Dendritic cell treated with granulocyte-macrophage colony-stimulating factor and Interleukin-4, amounts not matched to agents 40 ng/mL and 50 ng/mL, for 4 days (primary cell): ENCODE measurements at regions not wholly inside any gene's neighbourhood (a gene's known extent, or its start where the extent isn't known, plus 50 kb on each side); places are given as distances from the start of the nearest gene placed in this dataset.

Source experiments
- H3K27ac Mint-ChIP-seq: one replicate; pipeline ENCODE4 v1.8.0; 2022; ENCODE audit warnings: mild to moderate bottlenecking, mixed read lengths
- H3K27me3 Mint-ChIP-seq: one replicate; pipeline ENCODE4 v1.8.0; 2022; ENCODE audit warnings: mild to moderate bottlenecking, mixed read lengths
- H3K36me3 Mint-ChIP-seq: one replicate; pipeline ENCODE4 v1.8.0; 2022; ENCODE audit warnings: low read depth, mixed read lengths
- H3K4me1 Mint-ChIP-seq: one replicate; pipeline ENCODE4 v1.8.0; 2022; ENCODE audit warnings: low read depth, mixed read lengths
- H3K4me3 Mint-ChIP-seq: one replicate; pipeline ENCODE4 v1.8.0; 2022; ENCODE audit warnings: mild to moderate bottlenecking, moderate library complexity, mixed read lengths
- H3K9me3 Mint-ChIP-seq: one replicate; pipeline ENCODE4 v1.8.0; 2022; ENCODE audit warnings: mixed read lengths
- intact Hi-C: fragments of 100-400 bp; cut with micrococcal nuclease; formaldehyde crosslinking; loops from one replicate; pipeline ENCODE4 v1.15.0; 2022

DNA sequence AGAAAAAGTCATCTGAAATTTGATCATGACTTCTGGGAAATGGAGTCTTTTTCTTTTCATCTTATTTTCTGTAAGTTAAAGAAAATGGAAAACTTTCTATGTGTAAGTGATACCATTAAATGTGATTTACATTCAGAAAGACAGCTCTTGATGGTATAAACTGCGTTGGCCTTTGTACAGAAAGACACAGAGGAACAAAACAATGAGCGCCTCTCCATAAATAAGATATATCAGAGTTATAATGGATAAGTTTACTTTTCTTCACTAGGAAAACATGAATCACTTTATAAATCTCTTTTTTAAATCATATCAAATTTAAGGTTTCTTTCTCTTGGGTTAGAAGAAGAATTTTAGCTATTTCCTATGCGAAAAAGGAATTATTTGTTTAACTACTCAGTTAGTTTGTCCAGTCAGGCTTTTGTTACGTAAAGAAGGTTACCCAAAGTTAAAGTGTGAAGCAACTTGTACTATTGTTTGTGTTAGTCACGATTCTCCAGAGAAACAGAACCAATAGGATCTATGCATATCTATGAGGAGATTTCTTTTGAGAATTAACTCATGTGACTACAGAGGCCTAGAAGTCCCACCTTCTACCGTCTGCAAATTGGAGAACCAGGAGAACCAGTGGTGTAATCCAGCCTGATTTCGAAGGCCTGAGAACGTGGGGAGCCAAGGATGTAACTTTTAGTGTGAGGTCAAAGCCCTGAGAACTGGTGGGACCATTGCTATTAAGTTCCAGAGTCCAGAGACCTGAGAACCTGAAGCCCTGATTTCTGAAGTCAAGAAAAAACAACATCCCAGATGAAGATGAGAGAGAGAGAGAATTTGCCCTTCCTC lies 295.4 kb upstream of the KCNJ16 start:
- Mint-ChIP-seq H3K36me3 (no peaks in the 10 kb centered on the region), H3K4me3 (no peak overlapping the region), H3K9me3 (peaks cover 2% of the 10 kb centered on the region), H3K4me1 (peaks cover 11% of the 10 kb centered on the region), H3K27me3 (peaks cover 2% of the 10 kb centered on the region), H3K27ac (no peak overlapping the region)
- intact Hi-C loops: no loop called here

GRCh38 chr17:69783865-69784264 lies 291.2 kb upstream of the KCNJ16 start:
- Mint-ChIP-seq H3K27me3 (no peaks in the 10 kb centered on the region), H3K36me3 (no peaks in the 10 kb centered on the region), H3K4me3 (no peak overlapping the region), H3K9me3 (peaks cover 17% of the 10 kb centered on the region), H3K4me1 (no peaks in the 10 kb centered on the region), H3K27ac (no peak overlapping the region)
- intact Hi-C loops: no loop called here

DNA sequence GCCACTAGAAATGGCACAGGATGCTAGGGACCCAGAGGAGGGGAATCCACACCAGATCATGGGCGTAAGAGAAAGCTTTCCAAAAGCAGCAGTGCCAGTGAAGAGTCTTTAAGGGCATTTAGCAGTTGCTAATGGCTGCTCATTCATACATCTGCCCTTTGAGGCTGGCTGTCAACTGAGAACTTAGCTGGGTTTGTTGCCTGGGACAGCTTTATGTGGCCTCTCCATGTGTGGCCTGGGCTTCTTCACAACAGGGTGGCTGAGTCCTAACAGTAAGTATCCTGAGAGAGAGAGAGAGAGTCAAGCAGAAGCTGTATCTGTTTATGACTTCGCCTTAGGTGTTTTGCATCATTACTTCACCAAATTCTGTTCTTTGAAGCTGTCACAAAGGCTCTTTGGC lies 286.1 kb upstream of the KCNJ16 start:
- no peaks in the 10 kb centered on the region for H3K4me1 Mint-ChIP-seq
- H3K36me3 Mint-ChIP-seq: no peaks in the 10 kb centered on the region
- H3K27ac Mint-ChIP-seq: no peak overlapping the region
- H3K27me3 Mint-ChIP-seq: no peaks in the 10 kb centered on the region
- intact Hi-C loops: no loop called here
- H3K4me3 Mint-ChIP-seq: no peak overlapping the region
- peaks cover 22% of the 10 kb centered on the region for H3K9me3 Mint-ChIP-seq

GRCh38 chr17:69796078-69796477 lies 278.9 kb upstream of the KCNJ16 start:
- no peaks in the 10 kb centered on the region for H3K27me3 Mint-ChIP-seq
- no peak overlapping the region for H3K4me3 Mint-ChIP-seq
- no peaks in the 10 kb centered on the region for H3K4me1 Mint-ChIP-seq
- intact Hi-C loops: no loop called here
- H3K27ac Mint-ChIP-seq: no peak overlapping the region
- no peaks in the 10 kb centered on the region for H3K36me3 Mint-ChIP-seq
- peaks cover 39% of the 10 kb centered on the region for H3K9me3 Mint-ChIP-seq

- Mint-ChIP-seq H3K9me3 (peaks cover 33% of the 10 kb centered on the region), H3K27me3 (no peaks in the 10 kb centered on the region), H3K36me3 (no peaks in the 10 kb centered on the region), H3K27ac (no peak overlapping the region), H3K4me3 (no peak overlapping the region), H3K4me1 (no peaks in the 10 kb centered on the region)
- intact Hi-C loops: no loop called here
Measured at GRCh38 chr17:69800870-69801269, 274.2 kb upstream of the KCNJ16 start.

- no peaks in the 10 kb centered on the region for H3K27me3 Mint-ChIP-seq
- H3K4me3 Mint-ChIP-seq: no peak overlapping the region
- H3K4me1 Mint-ChIP-seq: no peaks in the 10 kb centered on the region
- intact Hi-C loops: no loop called here
- peaks cover 33% of the 10 kb centered on the region for H3K9me3 Mint-ChIP-seq
- no peaks in the 10 kb centered on the region for H3K36me3 Mint-ChIP-seq
- no peak overlapping the region for H3K27ac Mint-ChIP-seq
Measured at GRCh38 chr17:69801368-69801767, 273.7 kb upstream of the KCNJ16 start.

DNA sequence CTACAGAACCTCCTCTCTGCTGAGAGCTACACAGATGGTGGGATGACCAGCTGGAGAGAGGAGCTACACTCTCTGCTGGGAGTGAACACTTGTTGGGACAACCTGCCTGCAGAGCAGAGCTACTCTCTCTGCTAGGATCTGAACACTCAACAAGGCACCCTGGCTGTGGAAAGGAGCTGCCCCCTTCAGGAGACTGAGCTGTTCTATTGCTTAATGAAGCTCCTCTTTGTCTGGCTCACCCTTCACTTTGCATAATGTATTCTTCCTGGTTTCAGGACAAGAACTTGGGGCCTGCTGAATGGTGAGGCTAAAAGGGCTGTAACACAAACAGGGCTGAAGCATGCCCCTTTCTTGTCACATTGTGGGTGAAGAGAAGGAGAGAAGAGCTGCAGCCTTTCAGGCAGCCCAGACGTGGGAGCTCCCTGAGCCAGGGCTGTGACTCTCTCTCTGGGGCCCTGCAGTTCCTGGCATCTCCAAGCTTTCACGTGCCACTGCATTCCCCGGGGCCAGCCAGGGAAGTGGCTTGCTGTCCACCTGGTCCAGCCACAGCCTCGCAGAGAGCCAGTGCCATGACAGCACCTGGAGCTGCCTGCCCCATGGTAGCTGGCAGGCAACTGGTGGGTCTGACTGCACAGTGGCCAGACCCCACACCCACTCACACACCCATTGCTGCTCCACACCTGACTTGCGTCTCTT lies 272.8 kb upstream of the KCNJ16 start:
- H3K36me3 Mint-ChIP-seq: no peaks in the 10 kb centered on the region
- no peaks in the 10 kb centered on the region for H3K27me3 Mint-ChIP-seq
- intact Hi-C loops: no loop called here
- no peak overlapping the region for H3K4me3 Mint-ChIP-seq
- H3K4me1 Mint-ChIP-seq: no peaks in the 10 kb centered on the region
- no peak overlapping the region for H3K27ac Mint-ChIP-seq
- peaks cover 33% of the 10 kb centered on the region for H3K9me3 Mint-ChIP-seq

- H3K27me3 Mint-ChIP-seq: no peaks in the 10 kb centered on the region
- H3K9me3 Mint-ChIP-seq: no peaks in the 10 kb centered on the region
- no peaks in the 10 kb centered on the region for H3K36me3 Mint-ChIP-seq
- intact Hi-C loops: no loop called here
- H3K4me3 Mint-ChIP-seq: no peak overlapping the region
- H3K27ac Mint-ChIP-seq: no peak overlapping the region
- H3K4me1 Mint-ChIP-seq: no peaks in the 10 kb centered on the region
Measured at GRCh38 chr17:69809331-69809730, 265.7 kb upstream of the KCNJ16 start.

- intact Hi-C loops: no loop called here
- no peaks in the 10 kb centered on the region for H3K9me3 Mint-ChIP-seq
- H3K4me1 Mint-ChIP-seq: no peaks in the 10 kb centered on the region
- no peak overlapping the region for H3K4me3 Mint-ChIP-seq
- no peak overlapping the region for H3K27ac Mint-ChIP-seq
- H3K36me3 Mint-ChIP-seq: no peaks in the 10 kb centered on the region
- H3K27me3 Mint-ChIP-seq: no peaks in the 10 kb centered on the region
Measured at GRCh38 chr17:69810326-69810965, 264.6 kb upstream of the KCNJ16 start.

DNA sequence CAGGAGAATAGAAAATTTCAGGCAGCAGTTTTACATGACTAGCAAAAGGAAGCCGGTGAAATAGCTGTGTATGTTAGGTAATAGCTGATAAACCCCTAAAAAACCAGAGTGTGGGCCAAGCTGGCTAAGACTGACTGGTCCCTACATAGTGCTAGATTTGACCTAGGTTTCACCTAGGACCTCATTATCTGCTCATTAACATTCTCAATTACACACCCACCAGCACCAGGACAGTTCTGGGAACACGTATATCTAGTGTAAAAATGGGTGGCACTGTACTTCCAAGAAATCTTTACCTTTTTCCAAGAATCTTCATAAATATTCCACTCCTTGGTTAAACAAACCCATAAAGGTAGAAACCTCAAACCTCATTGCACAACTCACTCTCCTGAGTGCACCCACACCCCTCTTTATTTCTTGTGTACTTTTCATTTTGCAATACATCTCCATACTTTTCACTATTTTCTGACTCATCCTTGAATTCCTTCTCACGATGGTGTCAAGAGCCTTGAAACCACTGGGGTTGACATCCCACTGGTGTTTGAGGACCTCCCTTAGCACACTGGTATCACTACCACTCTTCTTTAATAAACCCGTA lies 262.7 kb upstream of the KCNJ16 start:
- intact Hi-C loops: no loop called here

GRCh38 chr17:69814031-69814430 lies 261.0 kb upstream of the KCNJ16 start:
- no peak overlapping the region for H3K4me3 Mint-ChIP-seq
- no peaks in the 10 kb centered on the region for H3K4me1 Mint-ChIP-seq
- intact Hi-C loops: no loop called here
- no peaks in the 10 kb centered on the region for H3K9me3 Mint-ChIP-seq
- H3K27ac Mint-ChIP-seq: no peak overlapping the region
- no peaks in the 10 kb centered on the region for H3K36me3 Mint-ChIP-seq
- H3K27me3 Mint-ChIP-seq: no peaks in the 10 kb centered on the region

More for the DNA sequence above, 262.7 kb upstream of the KCNJ16 start:
- no peak overlapping the region for H3K4me3 Mint-ChIP-seq
- H3K36me3 Mint-ChIP-seq: no peaks in the 10 kb centered on the region
- H3K9me3 Mint-ChIP-seq: no peaks in the 10 kb centered on the region
- H3K4me1 Mint-ChIP-seq: no peaks in the 10 kb centered on the region
- H3K27me3 Mint-ChIP-seq: no peaks in the 10 kb centered on the region
- no peak overlapping the region for H3K27ac Mint-ChIP-seq

- no peak overlapping the region for H3K27ac Mint-ChIP-seq
- H3K36me3 Mint-ChIP-seq: no peaks in the 10 kb centered on the region
- H3K9me3 Mint-ChIP-seq: no peaks in the 10 kb centered on the region
- no peaks in the 10 kb centered on the region for H3K4me1 Mint-ChIP-seq
- peaks cover 3% of the 10 kb centered on the region for H3K27me3 Mint-ChIP-seq
- intact Hi-C loops: no loop called here
- no peak overlapping the region for H3K4me3 Mint-ChIP-seq
Measured at GRCh38 chr17:69815406-69815805, 259.6 kb upstream of the KCNJ16 start.

- intact Hi-C loops: no loop called here
- peaks cover 17% of the 10 kb centered on the region for H3K9me3 Mint-ChIP-seq
- H3K4me3 Mint-ChIP-seq: no peak overlapping the region
- peaks cover 3% of the 10 kb centered on the region for H3K27me3 Mint-ChIP-seq
- no peaks in the 10 kb centered on the region for H3K36me3 Mint-ChIP-seq
- no peak overlapping the region for H3K27ac Mint-ChIP-seq
- no peaks in the 10 kb centered on the region for H3K4me1 Mint-ChIP-seq
Measured at GRCh38 chr17:69818467-69818866, 256.6 kb upstream of the KCNJ16 start.
